GOT3 (cell line): ENCODE measurements at regions not wholly inside any gene's neighbourhood (a gene's known extent, or its start where the extent isn't known, plus 50 kb on each side); places are given as distances from the start of the nearest gene placed in this dataset.

ENCODE experiments used
- DNase-seq: peaks from one replicate; lab custom pipeline; 2025; ENCODE audit warnings: mixed read lengths; lab: John Stamatoyannopoulos, UW

- DNase-seq, result no peak
Measured at GRCh38 chr9:107163370-107163769, 119.7 kb upstream of the RAD23B start.

- DNase-seq, result no peak
Measured at GRCh38 chr9:107169796-107170195, 113.3 kb upstream of the RAD23B start.

GRCh38 chr9:107170801-107171200 lies 112.3 kb upstream of the RAD23B start:
- DNase-seq, result no peak

GRCh38 chr9:107172160-107172978 lies 110.7 kb upstream of the RAD23B start:
- no peak for DNase-seq

GRCh38 chr9:107172979-107173347 lies 110.1 kb upstream of the RAD23B start:
- no peak for DNase-seq

GRCh38 chr9:107173422-107174180 lies 109.5 kb upstream of the RAD23B start:
- no peak for DNase-seq

- no peak for DNase-seq
Measured at GRCh38 chr9:107174441-107174840, 108.6 kb upstream of the RAD23B start.

- DNase-seq, result no peak
Measured at GRCh38 chr9:107175041-107175440, 108.0 kb upstream of the RAD23B start.

- no peak for DNase-seq
Measured at GRCh38 chr9:107175816-107176435, 107.2 kb upstream of the RAD23B start.

- DNase-seq, result peak; percentile 3
Measured at GRCh38 chr9:107176436-107177151, 106.5 kb upstream of the RAD23B start.

GRCh38 chr9:107177243-107177839 lies 105.7 kb upstream of the RAD23B start:
- DNase-seq, result no peak

- no peak for DNase-seq
Measured at GRCh38 chr9:107177857-107178256, 105.2 kb upstream of the RAD23B start.

- DNase-seq, result no peak
Measured at GRCh38 chr9:107178293-107178692, 104.8 kb upstream of the RAD23B start.

- DNase-seq, result no peak
Measured at GRCh38 chr9:107180206-107180605, 102.9 kb upstream of the RAD23B start.

- no peak for DNase-seq
Measured at GRCh38 chr9:107183176-107183575, 99.9 kb upstream of the RAD23B start.

GRCh38 chr9:107188376-107188775 lies 94.7 kb upstream of the RAD23B start:
- no peak for DNase-seq

- DNase-seq, result no peak
Measured at GRCh38 chr9:107190061-107190935, 92.8 kb upstream of the RAD23B start.

- no peak for DNase-seq
Measured at GRCh38 chr9:107190936-107191290, 92.2 kb upstream of the RAD23B start.

GRCh38 chr9:107193251-107193650 lies 89.8 kb upstream of the RAD23B start:
- no peak for DNase-seq

GRCh38 chr9:107198718-107199117 lies 84.4 kb upstream of the RAD23B start:
- DNase-seq, result no peak

GRCh38 chr9:107208121-107208520 lies 75.0 kb upstream of the RAD23B start:
- DNase-seq, result no peak
